ENCODE measurements at regions not wholly inside any gene's neighbourhood (a gene's known extent, or its start where the extent isn't known, plus 50 kb on each side); places are given as distances from the start of the nearest gene placed in this dataset.

- no peak overlapping the region for H3K4me3 ChIP-seq
- no peaks in the 10 kb centered on the region for H3K27me3 ChIP-seq
- no peaks in the 10 kb centered on the region for H3K36me3 ChIP-seq
- H3K27ac ChIP-seq = no peak overlapping the region
- intact Hi-C loops (cut with DNase I) = no loop called here
- DNase-seq (no peak), ATAC-seq (no peak)
- 53 to 59% methylated on average over 1 of the region's 1 CpG for WGBS, 2 donors
- TF ChIP-seq, protein P1, sequence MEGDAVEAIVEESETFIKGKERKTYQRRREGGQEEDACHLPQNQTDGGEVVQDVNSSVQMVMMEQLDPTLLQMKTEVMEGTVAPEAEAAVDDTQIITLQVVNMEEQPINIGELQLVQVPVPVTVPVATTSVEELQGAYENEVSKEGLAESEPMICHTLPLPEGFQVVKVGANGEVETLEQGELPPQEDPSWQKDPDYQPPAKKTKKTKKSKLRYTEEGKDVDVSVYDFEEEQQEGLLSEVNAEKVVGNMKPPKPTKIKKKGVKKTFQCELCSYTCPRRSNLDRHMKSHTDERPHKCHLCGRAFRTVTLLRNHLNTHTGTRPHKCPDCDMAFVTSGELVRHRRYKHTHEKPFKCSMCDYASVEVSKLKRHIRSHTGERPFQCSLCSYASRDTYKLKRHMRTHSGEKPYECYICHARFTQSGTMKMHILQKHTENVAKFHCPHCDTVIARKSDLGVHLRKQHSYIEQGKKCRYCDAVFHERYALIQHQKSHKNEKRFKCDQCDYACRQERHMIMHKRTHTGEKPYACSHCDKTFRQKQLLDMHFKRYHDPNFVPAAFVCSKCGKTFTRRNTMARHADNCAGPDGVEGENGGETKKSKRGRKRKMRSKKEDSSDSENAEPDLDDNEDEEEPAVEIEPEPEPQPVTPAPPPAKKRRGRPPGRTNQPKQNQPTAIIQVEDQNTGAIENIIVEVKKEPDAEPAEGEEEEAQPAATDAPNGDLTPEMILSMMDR (IDR thresholded peaks at IDR 0.05) = no peak
- peaks cover 0 to 42% (median 23%) of the 10 kb centered on the region in 11 donors for H3K9me3 ChIP-seq
- no peaks in the 10 kb centered on the region for H3K4me1 ChIP-seq
Measured at GRCh38 chr1:73333847-73334503, 864.0 kb downstream of the LRRIQ3 start.

DNA sequence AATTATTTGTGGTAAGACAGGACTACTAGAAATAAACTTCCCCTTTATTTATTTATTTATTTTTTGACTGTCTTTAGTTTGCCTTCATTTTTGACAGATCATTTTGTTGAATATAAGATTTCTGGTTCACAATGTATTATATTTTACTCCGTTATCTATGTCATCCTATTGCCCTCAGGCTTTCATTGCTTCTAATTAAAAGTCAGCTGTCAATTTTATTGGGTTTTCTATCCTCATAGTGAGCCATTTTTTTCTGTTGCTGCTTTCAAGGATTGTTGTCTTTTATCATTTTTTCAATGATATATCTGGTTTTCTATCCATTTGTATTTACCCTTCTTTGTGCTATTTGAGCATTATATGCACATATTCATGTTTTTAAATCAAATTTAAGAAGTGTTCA lies 866.2 kb downstream of the LRRIQ3 start:
- peaks cover 0 to 47% (median 23%) of the 10 kb centered on the region in 11 donors for H3K9me3 ChIP-seq
- WGBS, 2 donors = 85 to 88% methylated on average over 1 of the region's 1 CpG
- TF ChIP-seq, protein P1 (IDR thresholded peaks at IDR 0.05) = no peak

DNA sequence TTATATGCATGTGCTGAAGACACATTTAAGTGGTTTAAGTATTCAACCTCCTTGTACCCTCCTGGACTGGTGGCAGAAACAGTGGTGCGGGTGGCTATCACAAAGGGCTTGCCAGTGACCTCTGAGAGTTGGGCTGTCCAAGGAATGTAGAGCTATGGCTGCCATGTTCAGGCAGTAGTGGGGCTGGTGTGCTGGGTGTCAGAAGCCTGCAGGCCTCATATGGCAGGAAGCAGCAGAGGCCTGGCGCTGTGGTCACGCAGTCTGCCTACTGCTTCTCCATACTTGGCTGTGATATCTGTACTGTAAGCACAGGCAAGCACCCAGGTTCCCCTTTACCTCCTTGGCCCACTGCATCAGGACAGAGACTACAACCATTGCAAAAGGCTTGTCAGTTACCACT lies 870.0 kb downstream of the LRRIQ3 start:
- intact Hi-C loops (cut with DNase I) = no loop called here

More for the DNA sequence above, 866.2 kb downstream of the LRRIQ3 start:
- Histone ChIP-seq H3K27me3 (no peaks in the 10 kb centered on the region), H3K27ac (no peak overlapping the region), H3K4me1 (no peaks in the 10 kb centered on the region), H3K36me3 (no peaks in the 10 kb centered on the region), H3K4me3 (no peak overlapping the region)
- intact Hi-C loops (cut with DNase I) = no loop called here
- ATAC-seq = no peak
- no peak for DNase-seq

GRCh38 chr1:73327180-73327793 lies 870.7 kb downstream of the LRRIQ3 start:
- Histone ChIP-seq H3K27ac (no peak overlapping the region), H3K36me3 (no peaks in the 10 kb centered on the region), H3K27me3 (no peaks in the 10 kb centered on the region), H3K4me3 (no peak overlapping the region), H3K4me1 (no peaks in the 10 kb centered on the region), H3K9me3 (peaks cover 0 to 75% (median 11%) of the 10 kb centered on the region in 11 donors)
- TF ChIP-seq, protein P1 (IDR thresholded peaks at IDR 0.05) = no peak
- DNase-seq = no peak
- intact Hi-C loops (cut with DNase I) = no loop called here
- ATAC-seq = no peak
- 80 to 88% methylated on average over 3 of the region's 3 CpGs for WGBS, 2 donors

More for the DNA sequence above, 870.0 kb downstream of the LRRIQ3 start:
- ATAC-seq = no peak
- Histone ChIP-seq H3K9me3 (peaks cover 0 to 75% (median 16%) of the 10 kb centered on the region in 11 donors), H3K4me1 (no peaks in the 10 kb centered on the region), H3K36me3 (no peaks in the 10 kb centered on the region), H3K27me3 (no peaks in the 10 kb centered on the region), H3K27ac (no peak overlapping the region), H3K4me3 (no peak overlapping the region)
- TF ChIP-seq, protein P1 (IDR thresholded peaks at IDR 0.05) = no peak
- no peak for DNase-seq
- 86 to 92% methylated on average over 3 of the region's 3 CpGs for WGBS, 2 donors
